ENCODE measurements at regions not wholly inside any gene's neighbourhood (a gene's known extent, or its start where the extent isn't known, plus 50 kb on each side); places are given as distances from the start of the nearest gene placed in this dataset.
A peak's percentile ranks its signal among the peaks of the same experiment; 100 is the strongest.

DNA sequence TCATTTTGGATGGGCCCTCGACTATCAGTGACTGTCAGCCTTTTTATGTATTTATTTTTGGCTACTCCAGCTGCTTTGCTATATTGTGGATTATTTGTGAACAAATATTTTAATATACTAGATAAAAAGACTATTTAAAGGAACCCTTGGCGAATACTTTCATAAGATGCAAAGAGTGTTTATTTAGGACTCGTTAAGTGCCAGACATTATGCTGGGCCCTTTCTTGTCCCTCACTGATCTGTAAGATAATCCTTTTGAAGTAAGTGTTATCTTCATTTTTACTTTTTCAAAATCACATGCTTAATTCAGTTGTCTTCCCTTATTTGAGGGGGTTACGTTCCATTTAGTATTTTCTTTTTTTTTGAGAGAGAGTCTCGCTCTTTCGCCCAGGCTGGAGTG, 376.8 kb upstream of the C2CD4B start:
- TF ChIP-seq EP300 (IDR thresholded peaks at IDR 0.05; ENCODE audit: borderline replicate concordance): no peak
- TF ChIP-seq CREB1 (IDR thresholded peaks at IDR 0.05; ENCODE audit: low read depth): no peak
- no peak for TF ChIP-seq TEAD4 (IDR thresholded peaks at IDR 0.05)
- no peak for TF ChIP-seq YY1 (IDR thresholded peaks at IDR 0.05; ENCODE audit: low read depth)
- TF ChIP-seq, protein P1, sequence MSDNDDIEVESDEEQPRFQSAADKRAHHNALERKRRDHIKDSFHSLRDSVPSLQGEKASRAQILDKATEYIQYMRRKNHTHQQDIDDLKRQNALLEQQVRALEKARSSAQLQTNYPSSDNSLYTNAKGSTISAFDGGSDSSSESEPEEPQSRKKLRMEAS (IDR thresholded peaks at IDR 0.05): no peak
- TF ChIP-seq NFIC (IDR thresholded peaks at IDR 0.05): no peak
- TF ChIP-seq, protein P2, sequence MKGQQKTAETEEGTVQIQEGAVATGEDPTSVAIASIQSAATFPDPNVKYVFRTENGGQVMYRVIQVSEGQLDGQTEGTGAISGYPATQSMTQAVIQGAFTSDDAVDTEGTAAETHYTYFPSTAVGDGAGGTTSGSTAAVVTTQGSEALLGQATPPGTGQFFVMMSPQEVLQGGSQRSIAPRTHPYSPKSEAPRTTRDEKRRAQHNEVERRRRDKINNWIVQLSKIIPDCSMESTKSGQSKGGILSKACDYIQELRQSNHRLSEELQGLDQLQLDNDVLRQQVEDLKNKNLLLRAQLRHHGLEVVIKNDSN (IDR thresholded peaks at IDR 0.05): no peak
- TF ChIP-seq RAD21 (IDR thresholded peaks at IDR 0.05; ENCODE audit: low read depth): no peak
- no peak for TF ChIP-seq FOXM1 (IDR thresholded peaks at IDR 0.05; ENCODE audit: borderline replicate concordance, low read depth)
- no peak for TF ChIP-seq TAF1 (IDR thresholded peaks at IDR 0.05; ENCODE audit: low read depth)
- no peak for TF ChIP-seq TCF12 (IDR thresholded peaks at IDR 0.05; ENCODE audit: low read depth)
- TF ChIP-seq, protein P3, sequence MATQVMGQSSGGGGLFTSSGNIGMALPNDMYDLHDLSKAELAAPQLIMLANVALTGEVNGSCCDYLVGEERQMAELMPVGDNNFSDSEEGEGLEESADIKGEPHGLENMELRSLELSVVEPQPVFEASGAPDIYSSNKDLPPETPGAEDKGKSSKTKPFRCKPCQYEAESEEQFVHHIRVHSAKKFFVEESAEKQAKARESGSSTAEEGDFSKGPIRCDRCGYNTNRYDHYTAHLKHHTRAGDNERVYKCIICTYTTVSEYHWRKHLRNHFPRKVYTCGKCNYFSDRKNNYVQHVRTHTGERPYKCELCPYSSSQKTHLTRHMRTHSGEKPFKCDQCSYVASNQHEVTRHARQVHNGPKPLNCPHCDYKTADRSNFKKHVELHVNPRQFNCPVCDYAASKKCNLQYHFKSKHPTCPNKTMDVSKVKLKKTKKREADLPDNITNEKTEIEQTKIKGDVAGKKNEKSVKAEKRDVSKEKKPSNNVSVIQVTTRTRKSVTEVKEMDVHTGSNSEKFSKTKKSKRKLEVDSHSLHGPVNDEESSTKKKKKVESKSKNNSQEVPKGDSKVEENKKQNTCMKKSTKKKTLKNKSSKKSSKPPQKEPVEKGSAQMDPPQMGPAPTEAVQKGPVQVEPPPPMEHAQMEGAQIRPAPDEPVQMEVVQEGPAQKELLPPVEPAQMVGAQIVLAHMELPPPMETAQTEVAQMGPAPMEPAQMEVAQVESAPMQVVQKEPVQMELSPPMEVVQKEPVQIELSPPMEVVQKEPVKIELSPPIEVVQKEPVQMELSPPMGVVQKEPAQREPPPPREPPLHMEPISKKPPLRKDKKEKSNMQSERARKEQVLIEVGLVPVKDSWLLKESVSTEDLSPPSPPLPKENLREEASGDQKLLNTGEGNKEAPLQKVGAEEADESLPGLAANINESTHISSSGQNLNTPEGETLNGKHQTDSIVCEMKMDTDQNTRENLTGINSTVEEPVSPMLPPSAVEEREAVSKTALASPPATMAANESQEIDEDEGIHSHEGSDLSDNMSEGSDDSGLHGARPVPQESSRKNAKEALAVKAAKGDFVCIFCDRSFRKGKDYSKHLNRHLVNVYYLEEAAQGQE (IDR thresholded peaks at IDR 0.05; ENCODE audit: low read depth): no peak
- TF ChIP-seq EGR1 (IDR thresholded peaks at IDR 0.05): no peak
- TF ChIP-seq CEBPB (IDR thresholded peaks at IDR 0.05): no peak
- no peak for TF ChIP-seq ZBTB7A (IDR thresholded peaks at IDR 0.05; ENCODE audit: low read depth)

DNA sequence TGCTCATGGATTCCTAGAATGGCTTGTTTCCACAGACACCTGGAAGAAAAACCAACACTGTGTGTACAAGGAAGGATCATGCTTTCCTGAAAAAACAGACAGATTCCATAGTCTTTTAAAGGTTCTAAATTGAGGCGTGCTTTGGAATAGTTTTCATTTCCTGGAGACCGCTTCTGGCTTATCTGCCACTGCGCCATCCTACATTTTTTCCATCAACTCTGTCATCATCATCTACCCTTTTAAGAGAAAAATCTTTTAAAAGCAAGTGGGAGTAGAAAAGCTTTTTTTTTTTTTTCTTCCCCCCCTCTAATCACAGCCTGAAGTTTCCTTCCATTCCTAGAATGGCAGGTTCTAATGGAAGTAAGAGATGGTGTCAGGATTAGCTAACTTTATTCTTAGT, 379.4 kb upstream of the C2CD4B start:
- no peak for TF ChIP-seq YY1 (IDR thresholded peaks at IDR 0.05; ENCODE audit: low read depth)
- TF ChIP-seq TAF1 (IDR thresholded peaks at IDR 0.05; ENCODE audit: low read depth): no peak
- TF ChIP-seq TCF12 (IDR thresholded peaks at IDR 0.05; ENCODE audit: low read depth): no peak
- no peak for TF ChIP-seq TEAD4 (IDR thresholded peaks at IDR 0.05)
- TF ChIP-seq, protein P2 (IDR thresholded peaks at IDR 0.05): no peak
- no peak for TF ChIP-seq EP300 (IDR thresholded peaks at IDR 0.05; ENCODE audit: borderline replicate concordance)
- no peak for TF ChIP-seq FOXM1 (IDR thresholded peaks at IDR 0.05; ENCODE audit: borderline replicate concordance, low read depth)
- no peak for TF ChIP-seq CEBPB (IDR thresholded peaks at IDR 0.05)
- TF ChIP-seq, protein P3 (IDR thresholded peaks at IDR 0.05; ENCODE audit: low read depth): no peak
- TF ChIP-seq, protein P1 (IDR thresholded peaks at IDR 0.05): no peak
- TF ChIP-seq CREB1 (IDR thresholded peaks at IDR 0.05; ENCODE audit: low read depth): no peak
- TF ChIP-seq NFIC (IDR thresholded peaks at IDR 0.05): no peak
- no peak for TF ChIP-seq EGR1 (IDR thresholded peaks at IDR 0.05)
- no peak for TF ChIP-seq RAD21 (IDR thresholded peaks at IDR 0.05; ENCODE audit: low read depth)
- no peak for TF ChIP-seq ZBTB7A (IDR thresholded peaks at IDR 0.05; ENCODE audit: low read depth)

DNA sequence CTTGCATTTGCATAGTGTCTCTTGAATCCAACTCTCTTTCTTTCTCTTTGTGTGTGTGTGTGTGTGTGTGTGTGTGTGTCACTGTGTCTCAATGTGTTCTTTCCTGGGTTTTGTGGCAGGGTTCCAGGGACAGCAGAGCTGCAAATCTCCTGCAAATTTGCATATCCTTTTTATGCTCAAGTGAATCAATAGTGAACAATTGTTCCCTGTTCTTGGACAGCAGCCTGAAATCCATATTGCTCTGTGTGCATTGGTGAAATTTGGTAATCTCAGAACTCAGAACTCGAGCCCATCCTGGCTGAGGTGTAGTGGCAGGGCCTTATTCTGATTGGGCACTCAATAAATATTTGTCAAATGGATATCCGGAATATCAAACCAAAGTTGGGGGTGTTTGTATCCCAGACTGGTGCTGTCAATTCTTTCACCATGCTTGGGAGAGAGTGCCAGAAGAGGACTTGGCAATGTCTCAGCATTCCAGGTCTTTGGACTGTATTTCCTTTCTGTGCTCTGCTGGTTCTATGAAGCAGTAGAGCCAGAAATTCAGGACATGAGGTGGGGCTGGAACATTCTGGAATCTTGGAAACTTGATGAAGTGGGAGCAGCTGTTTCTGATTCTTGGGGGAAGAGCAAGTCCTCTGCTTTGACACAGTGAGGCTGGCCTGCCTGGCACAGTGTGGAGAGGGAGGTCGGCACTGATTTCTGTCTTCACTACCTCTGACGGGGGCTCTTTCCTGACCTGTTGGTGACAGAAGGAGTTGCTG, 380.6 kb upstream of the C2CD4B start:
- TF ChIP-seq, protein P3 (IDR thresholded peaks at IDR 0.05; ENCODE audit: low read depth): no peak
- TF ChIP-seq EP300 (IDR thresholded peaks at IDR 0.05; ENCODE audit: borderline replicate concordance): peak; percentile 65; the same call in 1 of the 2 replicates
- TF ChIP-seq ZBTB7A (IDR thresholded peaks at IDR 0.05; ENCODE audit: low read depth): no peak
- TF ChIP-seq EGR1 (IDR thresholded peaks at IDR 0.05): no peak
- no peak for TF ChIP-seq YY1 (IDR thresholded peaks at IDR 0.05; ENCODE audit: low read depth)
- TF ChIP-seq CEBPB (IDR thresholded peaks at IDR 0.05): no peak
- TF ChIP-seq TEAD4 (IDR thresholded peaks at IDR 0.05): peak; percentile 70
- TF ChIP-seq FOXM1 (IDR thresholded peaks at IDR 0.05; ENCODE audit: borderline replicate concordance, low read depth): no peak
- peak; percentile 48; the same call in 1 of the 2 replicates for TF ChIP-seq TCF12 (IDR thresholded peaks at IDR 0.05; ENCODE audit: low read depth)
- peak; percentile 78 for TF ChIP-seq NFIC (IDR thresholded peaks at IDR 0.05)
- TF ChIP-seq, protein P1 (IDR thresholded peaks at IDR 0.05): peak; percentile 70
- TF ChIP-seq, protein P2 (IDR thresholded peaks at IDR 0.05): no peak
- TF ChIP-seq RAD21 (IDR thresholded peaks at IDR 0.05; ENCODE audit: low read depth): no peak
